PC-3 (cell line): ENCODE measurements at regions not wholly inside any gene's neighbourhood (a gene's known extent, or its start where the extent isn't known, plus 50 kb on each side); places are given as distances from the start of the nearest gene placed in this dataset.
"Not testable (repeated sequence)": the region's sequence is repeated elsewhere in the genome, so short reads cannot be mapped to it uniquely, and the experiment has no call there.

Experiments used
- CTCF ChIP-seq: fragments of 300-600 bp; sonication (generic); conservative IDR thresholded peaks from 2 replicates; pipeline ENCODE4 v1.5.1; 2017; ENCODE audit warnings: antibody characterized with exemption, low read depth, mild to moderate bottlenecking, low read length
- EZH2 ChIP-seq: fragments of 300-600 bp; sonication (generic); IDR thresholded peaks from one replicate; pipeline ENCODE4 v1.6.1; 2017; ENCODE audit warnings: antibody characterized with exemption, mild to moderate bottlenecking, low read length; ENCODE audit not compliant: unreplicated experiment

GRCh38 chr16:29330623-29331022 lies 75.9 kb downstream of the NPIPB11 start:
- not testable (repeated sequence) for TF ChIP-seq CTCF, EZH2
